ENCODE measurements at regions not wholly inside any gene's neighbourhood (a gene's known extent, or its start where the extent isn't known, plus 50 kb on each side); places are given as distances from the start of the nearest gene placed in this dataset.

GRCh38 chr5:8399471-8399870 lies 530.5 kb downstream of the MTRR start:
- DNase-seq, result no peak

DNA sequence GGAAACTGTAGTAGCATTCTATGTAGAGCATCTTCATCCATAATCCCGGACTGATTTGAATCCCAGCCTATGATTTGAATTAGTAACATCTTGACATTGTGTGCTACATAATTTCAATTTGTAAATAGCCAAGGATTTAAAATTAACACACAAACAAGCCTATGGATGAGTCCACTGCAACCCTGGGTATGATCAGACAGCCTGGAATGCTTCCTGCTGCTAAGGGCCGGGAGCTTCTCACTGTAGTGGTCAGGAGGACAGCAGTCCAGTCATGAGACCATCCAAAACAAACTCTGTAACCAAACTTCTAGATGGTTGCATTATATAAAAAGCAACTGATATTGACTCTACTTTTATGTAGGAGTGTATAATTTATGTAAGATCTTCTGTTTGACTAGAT lies 539.3 kb downstream of the MTRR start:
- DNase-seq, result no peak

- no peak for DNase-seq
Observed at GRCh38 chr5:8410618-8411017, 541.7 kb downstream of the MTRR start.

GRCh38 chr5:8413975-8414374 lies 545.0 kb downstream of the MTRR start:
- no peak for DNase-seq

DNA sequence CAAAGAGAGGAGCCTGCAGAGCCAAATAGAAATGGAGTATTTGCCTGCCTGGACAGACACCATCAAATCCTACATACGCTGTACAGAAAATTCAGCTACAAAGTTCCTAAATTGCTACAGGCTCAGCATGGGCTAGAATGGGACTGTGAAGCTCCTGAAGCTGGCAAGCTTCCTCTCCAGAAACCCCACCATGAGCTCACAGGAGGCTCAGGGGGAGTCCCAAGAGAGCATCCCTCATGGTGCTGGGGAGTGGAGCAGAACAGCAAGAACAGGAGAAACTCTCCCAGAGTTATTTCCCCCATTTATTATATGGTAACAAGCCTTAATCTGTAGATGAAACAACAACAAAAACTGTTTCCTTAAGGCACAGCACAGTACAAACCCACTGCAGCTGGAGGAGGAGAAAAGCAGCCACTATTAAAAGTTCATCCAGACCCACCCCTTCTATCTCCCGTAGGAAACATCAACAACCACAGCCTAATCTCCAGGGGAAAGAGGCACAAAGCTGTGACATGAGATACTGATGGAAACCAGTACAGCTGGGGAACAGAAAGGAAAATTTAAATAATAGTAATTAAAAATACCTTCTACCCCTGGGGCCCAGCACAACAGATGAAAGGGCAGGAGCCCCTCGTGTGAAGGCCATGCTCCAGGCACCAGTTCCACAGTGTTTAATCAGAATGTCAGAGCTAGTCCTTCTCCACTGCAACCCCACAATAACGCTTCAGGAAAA lies 548.5 kb downstream of the MTRR start:
- no peak for DNase-seq

- DNase-seq, result no peak
Observed at GRCh38 chr5:8418049-8418426, 549.1 kb downstream of the MTRR start.

DNA sequence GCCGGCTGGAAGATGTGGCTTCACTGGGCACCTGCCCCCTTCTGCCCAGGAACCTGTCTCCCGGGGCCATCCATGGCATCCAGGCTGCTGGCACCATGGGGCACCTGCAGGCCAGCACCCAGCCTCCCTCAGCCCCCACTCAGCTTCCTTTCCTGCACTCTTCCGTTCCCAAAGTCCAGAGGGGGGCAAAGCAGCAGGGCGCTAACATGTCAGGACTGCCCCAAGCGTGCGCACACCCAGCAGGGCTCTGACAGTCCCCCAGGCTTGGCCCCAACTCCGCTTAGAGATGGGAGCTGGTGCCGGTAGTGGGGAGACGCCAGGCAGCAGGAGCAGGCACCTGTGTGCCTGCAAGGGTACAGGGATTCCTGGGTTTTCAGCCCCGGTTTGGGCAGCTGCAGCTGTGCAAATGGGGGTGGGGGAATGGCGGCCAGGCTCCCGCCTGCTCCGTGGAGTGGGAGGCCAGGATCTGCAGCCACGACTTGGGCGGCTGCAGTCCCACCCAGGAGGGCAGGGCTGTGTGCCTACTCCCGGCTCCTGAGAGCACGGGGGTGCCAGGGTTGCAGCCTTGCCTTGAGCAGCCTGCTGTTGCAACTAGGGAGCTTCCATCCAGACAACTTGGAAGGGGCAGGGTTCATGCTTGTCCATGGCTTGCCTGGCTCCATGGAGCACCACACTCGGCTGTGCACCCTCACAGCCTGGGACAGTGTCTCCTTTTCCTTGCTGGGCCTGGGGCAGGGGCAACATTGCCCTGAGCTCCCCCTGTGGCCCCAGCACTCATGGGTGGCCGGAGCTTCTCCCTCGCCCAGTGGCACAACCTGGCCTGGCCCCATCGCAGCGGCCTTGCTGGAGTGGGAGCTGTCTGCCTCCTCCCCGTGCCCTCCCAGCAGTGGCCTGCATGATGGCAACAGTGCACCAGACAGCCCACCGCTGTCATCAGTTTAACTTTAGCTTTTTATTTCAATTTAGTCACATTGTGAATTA lies 561.1 kb downstream of the MTRR start:
- DNase-seq, result no peak

DNA sequence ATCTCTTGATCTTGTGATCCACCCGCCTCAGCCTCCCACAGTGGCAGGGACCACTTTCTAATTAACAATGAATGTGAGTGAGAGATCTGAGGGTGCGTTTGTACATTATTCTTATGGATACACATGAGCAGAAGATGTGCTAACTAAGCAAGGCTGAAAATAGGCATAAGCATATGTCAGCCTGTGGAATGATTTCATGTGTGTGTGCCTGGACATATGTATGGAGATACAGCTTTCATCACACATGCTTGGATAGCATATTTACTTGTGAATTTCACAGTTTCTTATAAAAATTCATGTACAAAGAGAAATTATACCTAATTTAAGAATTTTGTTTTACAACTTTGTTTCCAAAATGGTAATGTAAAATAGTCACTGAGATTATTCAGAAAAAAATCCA lies 565.6 kb downstream of the MTRR start:
- no peak for DNase-seq

GRCh38 chr5:8436924-8437323 lies 568.0 kb downstream of the MTRR start:
- DNase-seq, result no peak

DNA sequence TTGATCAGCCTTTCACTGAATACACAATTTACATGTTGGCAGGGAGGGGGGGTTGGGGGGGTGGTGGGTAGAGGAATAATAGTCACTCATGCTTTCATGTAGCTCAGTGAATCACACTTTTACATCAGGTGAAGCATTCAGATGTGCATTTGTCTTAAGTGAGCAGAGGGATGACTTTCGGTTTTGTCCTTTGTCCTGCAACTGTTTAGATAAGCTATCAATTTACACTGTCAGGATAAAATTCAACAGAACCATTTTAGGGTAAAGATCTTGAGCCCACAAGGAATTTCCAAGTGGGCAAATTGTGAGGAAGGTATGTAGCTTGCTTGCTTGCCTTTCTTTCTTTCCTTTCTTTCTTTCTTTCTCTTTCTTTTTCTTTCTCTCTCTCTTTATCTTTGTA lies 576.2 kb downstream of the MTRR start:
- no peak for DNase-seq

- no peak for DNase-seq
Observed at GRCh38 chr5:8446179-8446578, 577.2 kb downstream of the MTRR start.

DNA sequence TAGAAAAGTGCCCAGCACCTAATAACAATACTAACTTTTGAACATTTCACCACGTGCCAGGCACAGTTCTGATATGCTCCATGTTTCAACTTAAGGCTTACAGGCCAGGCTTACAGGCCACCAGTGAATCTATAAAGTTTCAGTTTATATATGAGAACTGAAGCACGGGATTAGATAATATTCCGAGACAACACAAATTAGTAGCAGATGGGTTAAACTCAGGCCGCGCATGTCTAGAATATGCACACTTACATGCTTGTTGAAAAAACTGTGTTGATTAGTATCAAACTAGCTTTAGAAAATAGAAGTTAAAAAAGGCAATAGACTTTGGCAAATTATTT lies 587.9 kb downstream of the MTRR start:
- no peak for DNase-seq

DNA sequence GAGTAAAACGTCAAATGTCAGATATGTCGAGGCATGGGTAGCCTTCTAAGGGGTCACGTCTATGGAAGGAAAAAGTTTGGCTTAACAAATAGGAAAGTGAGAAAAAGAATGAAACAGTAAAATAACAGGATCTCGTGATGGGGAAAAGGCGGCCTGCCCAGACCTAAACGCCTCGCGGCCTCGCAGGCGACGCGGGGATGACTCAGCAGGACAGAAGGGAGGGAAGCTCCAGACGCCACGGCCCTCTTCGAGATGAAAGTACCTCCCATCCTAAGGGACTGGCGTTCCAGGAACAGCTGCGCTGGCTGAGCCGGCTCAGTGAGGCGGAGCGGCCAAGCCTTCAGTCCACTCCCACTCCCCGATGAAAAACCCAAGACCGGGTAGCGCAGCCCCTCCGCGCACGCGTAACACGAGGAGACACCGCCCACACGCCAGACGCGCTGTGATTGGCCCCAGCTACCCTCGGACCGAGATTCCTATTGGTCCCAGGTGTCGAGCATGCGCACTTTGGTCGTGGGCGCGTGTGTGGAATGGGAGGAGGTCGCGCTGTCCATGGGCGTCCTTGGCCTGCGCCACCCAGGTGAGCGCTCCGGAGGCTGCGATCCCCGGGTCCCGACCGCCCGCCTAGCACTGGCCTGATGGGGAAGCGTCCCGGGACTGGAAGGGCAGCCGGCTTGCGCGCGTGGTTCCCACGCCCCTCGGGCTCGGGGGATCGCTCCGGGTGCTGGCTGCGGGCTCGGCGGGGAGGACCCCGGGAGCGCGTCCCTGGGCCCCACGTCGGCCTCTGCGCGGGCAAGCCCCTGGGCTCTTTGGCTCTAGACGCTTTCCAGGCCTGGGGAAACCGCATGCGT lies 588.5 kb downstream of the MTRR start:
- peak; percentile 84 for DNase-seq

GRCh38 chr5:8458038-8458383 lies 589.1 kb downstream of the MTRR start:
- no peak for DNase-seq

DNA sequence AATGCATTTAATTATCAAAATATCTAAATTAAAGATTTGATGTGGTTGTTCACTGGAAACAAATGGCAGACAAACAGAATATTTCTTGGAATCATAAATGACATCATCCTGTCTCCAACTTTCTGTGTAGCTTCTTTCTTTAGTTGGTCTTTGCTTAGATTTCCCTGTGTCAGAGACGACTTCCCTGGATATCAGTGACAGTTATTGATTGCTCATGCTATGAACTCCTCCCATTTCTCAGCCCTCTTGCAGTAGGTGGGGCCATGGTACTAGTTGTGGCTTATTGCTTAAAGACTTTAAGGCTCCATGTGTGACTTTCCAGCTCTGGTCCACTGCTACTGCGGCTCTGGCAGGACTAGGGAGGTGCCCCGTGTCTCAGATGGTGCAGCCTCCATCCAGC lies 592.6 kb downstream of the MTRR start:
- no peak for DNase-seq

- DNase-seq, result no peak
Observed at GRCh38 chr5:8462565-8462964, 593.6 kb downstream of the MTRR start.

DNA sequence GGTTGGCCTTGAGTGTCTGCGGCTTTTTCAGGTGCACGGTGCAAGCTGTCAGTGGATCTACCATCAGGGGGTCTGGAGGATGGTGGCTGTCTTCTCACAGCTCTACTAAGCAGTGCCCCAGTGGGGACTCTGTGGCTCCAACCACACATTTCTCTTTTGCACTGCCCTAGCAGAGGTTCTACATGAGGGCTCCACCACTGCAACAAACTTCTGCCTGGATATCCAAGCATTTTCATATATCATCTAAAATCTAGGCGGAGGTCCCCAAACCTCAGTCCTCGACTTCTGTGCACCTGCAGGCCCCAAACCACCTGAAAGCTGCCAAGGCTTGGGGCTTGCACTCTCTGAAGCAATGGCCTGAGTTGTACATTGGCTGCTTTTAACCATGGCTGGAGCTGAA lies 601.5 kb downstream of the MTRR start:
- no peak for DNase-seq

GRCh38 chr5:8471581-8471980 lies 602.6 kb downstream of the MTRR start:
- DNase-seq, result no peak

DNA sequence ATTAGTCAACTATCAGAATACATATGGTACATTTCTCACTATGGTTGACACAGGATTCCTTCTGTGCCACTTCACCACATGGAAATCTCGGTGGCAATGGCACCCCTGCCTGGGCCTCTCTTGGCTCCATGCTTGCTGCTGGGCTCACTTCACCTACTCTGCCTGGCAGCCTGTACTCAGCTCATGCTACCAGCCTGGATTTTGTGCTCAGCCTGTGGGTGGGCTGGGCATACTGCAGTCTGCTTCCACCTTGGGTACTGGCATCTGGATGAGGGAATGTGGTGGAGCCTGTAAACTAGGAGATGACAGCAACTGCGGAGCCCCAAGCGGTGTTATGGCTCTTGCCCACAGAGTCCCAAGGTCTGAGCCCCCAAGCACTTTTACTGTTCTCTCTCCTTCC lies 604.1 kb downstream of the MTRR start:
- no peak for DNase-seq

GRCh38 chr5:8473827-8474568 lies 605.0 kb downstream of the MTRR start:
- no peak for DNase-seq

DNA sequence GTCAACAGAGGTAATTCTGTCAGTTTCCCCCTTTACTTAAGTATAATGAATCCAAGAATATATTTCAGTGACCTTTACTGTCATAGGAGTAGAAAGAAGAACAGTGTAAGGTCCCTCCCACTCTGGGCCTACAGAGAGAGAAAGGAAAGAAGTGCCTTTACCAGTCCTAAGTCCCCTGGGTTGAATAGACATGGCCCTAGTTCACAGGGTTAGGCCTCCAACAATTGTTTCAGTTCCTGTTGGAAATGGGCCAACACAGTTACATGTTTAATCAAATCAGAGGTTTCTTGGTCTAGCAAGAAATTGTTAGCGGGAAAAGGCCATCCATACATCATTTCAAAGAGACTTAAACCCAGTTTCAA lies 605.6 kb downstream of the MTRR start:
- no peak for DNase-seq

- DNase-seq, result no peak
Observed at GRCh38 chr5:8478326-8478725, 609.4 kb downstream of the MTRR start.

GRCh38 chr5:8481007-8481406 lies 612.1 kb downstream of the MTRR start:
- no peak for DNase-seq

Data from CD4-positive, alpha-beta T cell treated with Interleukin-6 for 4 hours (primary cell).